Activated B cell treated with CpG ODN at 0.5 μM for 24 hours (primary cell): ENCODE measurements at regions not wholly inside any gene's neighbourhood (a gene's known extent, or its start where the extent isn't known, plus 50 kb on each side); places are given as distances from the start of the nearest gene placed in this dataset.
A peak's percentile ranks its signal among the peaks of the same experiment; 100 is the strongest.

ENCODE experiments used
- ATAC-seq: fragments of 200-7000 bp; cut with Tn5 transposase; one replicate; pipeline ENCODE4 v1.10.0; 2021; ENCODE audit warnings: low read depth, mild to moderate bottlenecking, moderate library complexity
- CTCF ChIA-PET: fragments of 350-600 bp; sonication (Branson Sonifier 250); formaldehyde crosslinking; loops from one replicate; lab custom pipeline; 2021; ENCODE audit warnings: antibody characterized with exemption; lab: Charles Lee
- POLR2A ChIA-PET: fragments of 350-600 bp; sonication (Branson Sonifier 250); formaldehyde crosslinking; loops from one replicate; lab custom pipeline; 2021; ENCODE audit warnings: antibody characterized with exemption; lab: Charles Lee
- DNase-seq: peaks from one replicate; pipeline ENCODE4 v3.0.0; 2022
- H3K27ac Mint-ChIP-seq: one replicate; pipeline ENCODE4 v1.8.0; 2020; ENCODE audit warnings: mixed read lengths
- H3K27me3 Mint-ChIP-seq: one replicate; pipeline ENCODE4 v1.8.0; 2021; ENCODE audit warnings: mixed read lengths
- H3K36me3 Mint-ChIP-seq: one replicate; pipeline ENCODE4 v1.8.0; 2021; ENCODE audit warnings: low read depth, mixed read lengths
- H3K4me1 Mint-ChIP-seq: one replicate; pipeline ENCODE4 v1.8.0; 2021; ENCODE audit warnings: mixed read lengths
- H3K4me3 Mint-ChIP-seq: one replicate; pipeline ENCODE4 v1.8.0; 2020; ENCODE audit warnings: mild to moderate bottlenecking, mixed read lengths
- H3K9me3 Mint-ChIP-seq: one replicate; pipeline ENCODE4 v1.8.0; 2020; ENCODE audit warnings: mixed read lengths
- CTCF ChIP-seq: fragments of 200-600 bp; IDR thresholded peaks from one replicate; pipeline ENCODE4 v1.8.0; 2022; ENCODE audit warnings: antibody characterized with exemption, mild to moderate bottlenecking
- intact Hi-C: fragments of 100-400 bp; cut with micrococcal nuclease; formaldehyde crosslinking; loops from one replicate; pipeline ENCODE4 v1.15.1; 2024

GRCh38 chr10:89923661-89924060 lies 222.3 kb downstream of the KIF20B start:
- peaks cover 2% of the 10 kb centered on the region for H3K36me3 Mint-ChIP-seq
- H3K4me1 Mint-ChIP-seq = no peaks in the 10 kb centered on the region
- ChIA-PET CTCF (no interaction called here), POLR2A (no interaction called here)
- intact Hi-C loops = no loop called here
- H3K9me3 Mint-ChIP-seq = no peaks in the 10 kb centered on the region
- H3K27me3 Mint-ChIP-seq = no peaks in the 10 kb centered on the region
- no peak for TF ChIP-seq CTCF
- H3K4me3 Mint-ChIP-seq = no peak overlapping the region
- ATAC-seq (no peak), DNase-seq (no peak)
- no peak overlapping the region for H3K27ac Mint-ChIP-seq

- Mint-ChIP-seq H3K27me3 (no peaks in the 10 kb centered on the region), H3K36me3 (peaks cover 2% of the 10 kb centered on the region), H3K4me3 (no peak overlapping the region), H3K9me3 (no peaks in the 10 kb centered on the region), H3K27ac (no peak overlapping the region), H3K4me1 (peaks cover 3% of the 10 kb centered on the region)
- ChIA-PET POLR2A (no interaction called here), CTCF (no interaction called here)
- no peak for TF ChIP-seq CTCF
- intact Hi-C loops = no loop called here
- ATAC-seq = no peak
- no peak for DNase-seq
These were observed 222.9 kb downstream of the KIF20B start for GRCh38 chr10:89924261-89924660.

GRCh38 chr10:89926736-89927135 lies 225.3 kb downstream of the KIF20B start:
- ChIA-PET POLR2A (no interaction called here), CTCF (no interaction called here)
- no peak for TF ChIP-seq CTCF
- Mint-ChIP-seq H3K9me3 (peaks cover 6% of the 10 kb centered on the region), H3K4me1 (peaks cover 8% of the 10 kb centered on the region), H3K27ac (no peak overlapping the region), H3K27me3 (no peaks in the 10 kb centered on the region), H3K36me3 (peaks cover 5% of the 10 kb centered on the region), H3K4me3 (no peak overlapping the region)
- ATAC-seq (no peak), DNase-seq (no peak)
- intact Hi-C loops = no loop called here

GRCh38 chr10:89929282-89930026 lies 228.1 kb downstream of the KIF20B start:
- ATAC-seq (peak; percentile 61), DNase-seq (no peak)
- POLR2A ChIA-PET = no interaction called here
- Mint-ChIP-seq H3K9me3 (peaks cover 6% of the 10 kb centered on the region), H3K4me3 (no peak overlapping the region), H3K36me3 (peaks cover 8% of the 10 kb centered on the region), H3K4me1 (peaks cover 9% of the 10 kb centered on the region), H3K27ac (no peak overlapping the region), H3K27me3 (peaks cover 5% of the 10 kb centered on the region)
- no peak for TF ChIP-seq CTCF
- intact Hi-C loops = no loop called here
- CTCF ChIA-PET = no interaction called here

- no peak for TF ChIP-seq CTCF
- Mint-ChIP-seq H3K4me3 (no peak overlapping the region), H3K36me3 (peaks cover 5% of the 10 kb centered on the region), H3K4me1 (peaks cover 4% of the 10 kb centered on the region), H3K9me3 (no peaks in the 10 kb centered on the region), H3K27me3 (peaks cover 31% of the 10 kb centered on the region), H3K27ac (no peak overlapping the region)
- DNase-seq (no peak), ATAC-seq (no peak)
- POLR2A ChIA-PET = no interaction called here
- intact Hi-C loops = no loop called here
- CTCF ChIA-PET = no interaction called here
These were observed 236.1 kb downstream of the KIF20B start for GRCh38 chr10:89937494-89937893.
